NCI-H128 (cell line): ENCODE measurements at regions not wholly inside any gene's neighbourhood (a gene's known extent, or its start where the extent isn't known, plus 50 kb on each side); places are given as distances from the start of the nearest gene placed in this dataset.

Source experiments
- DNase-seq: peaks from one replicate; lab custom pipeline; 2025; ENCODE audit not compliant: unreplicated experiment; lab: John Stamatoyannopoulos, UW

GRCh38 chr7:46197785-46198540 is 276.9 kb upstream of the IGFBP3 start:
- DNase-seq = no peak

- DNase-seq = no peak
Observed at GRCh38 chr7:46195934-46196333, 274.9 kb upstream of the IGFBP3 start.

- no peak for DNase-seq
Observed at GRCh38 chr7:46192271-46192670, 271.2 kb upstream of the IGFBP3 start.

GRCh38 chr7:46191776-46192175 is 270.7 kb upstream of the IGFBP3 start:
- no peak for DNase-seq

GRCh38 chr7:46191296-46191695 is 270.2 kb upstream of the IGFBP3 start:
- DNase-seq = no peak

- DNase-seq = no peak
Observed at GRCh38 chr7:46189255-46189790, 268.3 kb upstream of the IGFBP3 start.

GRCh38 chr7:46186131-46186530 is 265.1 kb upstream of the IGFBP3 start:
- DNase-seq = no peak

GRCh38 chr7:46179061-46179610 is 258.1 kb upstream of the IGFBP3 start:
- no peak for DNase-seq

- DNase-seq = no peak
Observed at GRCh38 chr7:46178661-46179060, 257.6 kb upstream of the IGFBP3 start.

GRCh38 chr7:46177821-46178220 is 256.7 kb upstream of the IGFBP3 start:
- no peak for DNase-seq

GRCh38 chr7:46175221-46175620 is 254.1 kb upstream of the IGFBP3 start:
- no peak for DNase-seq

GRCh38 chr7:46174196-46174580 is 253.1 kb upstream of the IGFBP3 start:
- DNase-seq = no peak

- no peak for DNase-seq
Observed at GRCh38 chr7:46173476-46174195, 252.6 kb upstream of the IGFBP3 start.

GRCh38 chr7:46170792-46171191 is 249.7 kb upstream of the IGFBP3 start:
- no peak for DNase-seq

GRCh38 chr7:46170021-46170420 is 248.9 kb upstream of the IGFBP3 start:
- no peak for DNase-seq

- DNase-seq = no peak
Observed at GRCh38 chr7:46169384-46169755, 248.3 kb upstream of the IGFBP3 start.

GRCh38 chr7:46168671-46169383 is 247.8 kb upstream of the IGFBP3 start:
- DNase-seq = no peak

GRCh38 chr7:46168231-46168630 is 247.2 kb upstream of the IGFBP3 start:
- DNase-seq = no peak

GRCh38 chr7:46165276-46165675 is 244.2 kb upstream of the IGFBP3 start:
- DNase-seq = no peak

- DNase-seq = no peak
Observed at GRCh38 chr7:46164629-46165028, 243.6 kb upstream of the IGFBP3 start.

GRCh38 chr7:46163246-46163645 is 242.2 kb upstream of the IGFBP3 start:
- DNase-seq = no peak
